Breast epithelium (tissue), 3 donors: ENCODE measurements at regions not wholly inside any gene's neighbourhood (a gene's known extent, or its start where the extent isn't known, plus 50 kb on each side); places are given as distances from the start of the nearest gene placed in this dataset.

ENCODE experiments used
- POLR2AphosphoS5 ChIP-seq, 3 donors: sonication (generic); formaldehyde crosslinking; IDR thresholded peaks; one replicate each; pipeline ENCODE4 v1.6.1; 2017; ENCODE audit warnings: antibody characterized with exemption in 3 of 3
- TF ChIP-seq, protein P1 (sequence below), 3 donors: fragments of 450-650 bp; IDR thresholded peaks; one replicate each; pipeline ENCODE4 v1.5.1; 2016 to 2017; ENCODE audit warnings: antibody characterized with exemption in 3 of 3, mild to moderate bottlenecking in 3 of 3, moderate library complexity in 3 of 3

DNA sequence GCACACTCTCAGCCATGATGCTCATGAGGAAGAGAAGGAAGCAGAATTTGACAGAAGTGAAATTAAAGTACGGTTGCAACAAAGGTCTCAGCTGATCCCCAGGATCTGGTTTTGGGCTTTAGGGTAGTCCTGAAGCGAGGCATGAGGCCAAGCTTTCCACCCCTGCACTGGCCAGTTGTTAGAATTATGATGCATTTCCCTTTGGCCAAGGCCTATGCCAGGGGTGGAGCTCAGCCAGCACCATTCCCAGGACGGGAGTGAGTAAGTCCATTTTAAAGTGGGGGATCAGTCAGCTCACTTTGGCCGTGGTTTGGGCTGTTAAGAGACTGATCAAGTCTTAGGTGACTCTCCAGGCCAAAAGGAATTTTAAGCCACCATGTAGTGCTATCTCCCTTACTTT, 314.5 kb upstream of the MMADHC start:
- TF ChIP-seq, protein P1, sequence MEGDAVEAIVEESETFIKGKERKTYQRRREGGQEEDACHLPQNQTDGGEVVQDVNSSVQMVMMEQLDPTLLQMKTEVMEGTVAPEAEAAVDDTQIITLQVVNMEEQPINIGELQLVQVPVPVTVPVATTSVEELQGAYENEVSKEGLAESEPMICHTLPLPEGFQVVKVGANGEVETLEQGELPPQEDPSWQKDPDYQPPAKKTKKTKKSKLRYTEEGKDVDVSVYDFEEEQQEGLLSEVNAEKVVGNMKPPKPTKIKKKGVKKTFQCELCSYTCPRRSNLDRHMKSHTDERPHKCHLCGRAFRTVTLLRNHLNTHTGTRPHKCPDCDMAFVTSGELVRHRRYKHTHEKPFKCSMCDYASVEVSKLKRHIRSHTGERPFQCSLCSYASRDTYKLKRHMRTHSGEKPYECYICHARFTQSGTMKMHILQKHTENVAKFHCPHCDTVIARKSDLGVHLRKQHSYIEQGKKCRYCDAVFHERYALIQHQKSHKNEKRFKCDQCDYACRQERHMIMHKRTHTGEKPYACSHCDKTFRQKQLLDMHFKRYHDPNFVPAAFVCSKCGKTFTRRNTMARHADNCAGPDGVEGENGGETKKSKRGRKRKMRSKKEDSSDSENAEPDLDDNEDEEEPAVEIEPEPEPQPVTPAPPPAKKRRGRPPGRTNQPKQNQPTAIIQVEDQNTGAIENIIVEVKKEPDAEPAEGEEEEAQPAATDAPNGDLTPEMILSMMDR (IDR thresholded peaks at IDR 0.05), result no peak
- no peak for TF ChIP-seq POLR2AphosphoS5 (IDR thresholded peaks at IDR 0.05)
